ENCODE measurements at regions not wholly inside any gene's neighbourhood (a gene's known extent, or its start where the extent isn't known, plus 50 kb on each side); places are given as distances from the start of the nearest gene placed in this dataset.

DNA sequence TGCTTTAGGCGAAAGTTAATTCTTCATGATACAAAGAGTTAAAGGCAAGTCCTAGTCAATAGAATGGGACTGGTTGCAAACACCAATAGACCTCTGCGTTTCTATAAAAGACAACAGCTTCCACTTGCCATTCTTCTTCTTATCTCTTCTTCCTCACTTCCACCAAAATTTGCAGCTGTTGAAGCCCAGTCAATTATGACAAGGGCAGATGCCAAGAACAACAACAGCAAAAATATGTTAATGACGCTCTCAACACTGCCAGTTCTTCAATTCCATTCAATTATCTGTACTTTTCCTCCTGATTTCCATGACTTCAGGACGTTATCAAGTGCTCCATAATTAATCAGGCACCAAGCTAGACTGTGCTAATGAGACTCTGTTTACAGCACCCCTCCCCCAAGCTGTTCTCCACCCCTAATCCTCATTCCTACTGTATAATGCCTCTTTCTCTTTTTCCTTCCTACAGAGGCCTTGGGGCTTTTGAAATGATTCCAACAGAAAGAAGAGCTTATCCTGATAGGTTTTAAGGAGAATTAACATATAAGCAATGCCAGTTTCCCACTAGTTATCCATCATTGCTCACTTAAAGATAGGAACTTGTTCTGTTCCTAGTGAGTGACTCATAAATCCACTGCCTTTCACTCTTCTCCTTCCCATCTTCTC lies 1160.5 kb downstream of the IGSF11 start:
- Histone ChIP-seq H3K4me3 (replicated peaks in 1 of 3) (no peak overlapping the region), H3K36me3 (no peaks in the 10 kb centered on the region), H3K27me3 (no peaks in the 10 kb centered on the region), H3K4me1 (no peaks in the 10 kb centered on the region), H3K9me3 (no peaks in the 10 kb centered on the region), H3K27ac (no peak overlapping the region)
- TF ChIP-seq POLR2A (IDR thresholded peaks at IDR 0.05), result no peak
- no peak for TF ChIP-seq CTCF (IDR thresholded peaks at IDR 0.05)
- DNase-seq, result no peak
- intact Hi-C loops (cut with DNase I), result no loop called here
- WGBS, 2 donors, result 48 to 50% methylated on average over 4 of the region's 4 CpGs

DNA sequence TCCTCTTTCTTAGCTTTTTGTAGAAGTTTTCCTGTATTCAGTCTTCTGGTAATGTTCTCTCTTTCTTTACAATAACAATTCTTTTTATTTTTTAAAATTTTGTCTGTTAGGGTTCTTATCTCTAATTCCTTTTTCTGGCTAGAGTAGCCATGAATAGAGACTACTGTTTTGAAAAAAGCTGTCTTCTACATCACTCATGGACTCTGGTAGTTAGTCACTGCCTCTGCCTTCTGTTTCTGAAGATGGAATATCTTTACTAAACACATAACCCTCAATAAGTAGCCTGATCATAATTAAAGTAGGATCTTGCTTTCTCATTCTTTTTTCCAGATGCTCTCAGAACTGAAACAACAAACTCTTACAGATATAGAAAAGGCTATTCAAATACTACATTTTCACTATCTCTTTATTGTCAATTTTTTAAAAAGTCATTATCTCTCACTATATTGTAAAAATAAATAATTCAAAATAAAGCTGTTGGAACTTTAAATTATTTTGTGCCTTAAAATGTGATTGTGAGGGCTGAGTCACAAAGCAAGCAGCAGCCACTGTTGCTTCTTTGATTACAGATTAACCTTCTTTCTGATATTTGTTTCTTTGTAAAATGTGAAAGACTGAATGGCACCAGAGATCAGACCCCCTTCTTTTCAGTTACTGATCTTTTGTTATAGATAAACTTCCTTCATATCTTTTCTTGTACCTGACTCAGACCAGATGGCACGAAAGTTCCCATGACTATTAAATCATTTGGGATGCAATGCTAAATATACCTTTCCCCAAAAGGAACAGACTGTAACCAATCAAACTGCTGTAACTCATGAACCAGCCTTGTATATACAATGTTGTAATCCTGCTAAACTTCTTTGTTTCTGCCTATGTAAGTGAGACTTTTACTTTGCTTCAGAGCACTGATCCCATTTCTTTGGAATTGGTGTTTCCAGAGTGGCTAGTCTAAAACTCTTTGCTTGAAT lies 1159.5 kb downstream of the IGSF11 start:
- 76 to 83% methylated on average over 1 of the region's 1 CpG for WGBS, 2 donors
- no peaks in the 10 kb centered on the region for H3K4me1 ChIP-seq
- TF ChIP-seq POLR2A (IDR thresholded peaks at IDR 0.05) (no peak), CTCF (IDR thresholded peaks at IDR 0.05) (no peak)
- intact Hi-C loops (cut with DNase I), result no loop called here
- no peak overlapping the region for H3K4me3 ChIP-seq (replicated peaks in 1 of 3)
- no peaks in the 10 kb centered on the region for H3K9me3 ChIP-seq
- DNase-seq, result no peak
- no peaks in the 10 kb centered on the region for H3K36me3 ChIP-seq
- no peak overlapping the region for H3K27ac ChIP-seq
- H3K27me3 ChIP-seq, result no peaks in the 10 kb centered on the region

GRCh38 chr3:117875887-117876286 lies 1158.8 kb downstream of the IGSF11 start:
- no peaks in the 10 kb centered on the region for H3K27me3 ChIP-seq
- no peaks in the 10 kb centered on the region for H3K36me3 ChIP-seq
- TF ChIP-seq POLR2A (IDR thresholded peaks at IDR 0.05), result no peak
- TF ChIP-seq CTCF (IDR thresholded peaks at IDR 0.05), result no peak
- H3K4me1 ChIP-seq, result no peaks in the 10 kb centered on the region
- no peak overlapping the region for H3K27ac ChIP-seq
- intact Hi-C loops (cut with DNase I), result no loop called here
- H3K9me3 ChIP-seq, result no peaks in the 10 kb centered on the region
- H3K4me3 ChIP-seq (replicated peaks in 1 of 3), result no peak overlapping the region
- 49 to 65% methylated on average over 1 of the region's 1 CpG for WGBS, 2 donors
- DNase-seq, result no peak

DNA sequence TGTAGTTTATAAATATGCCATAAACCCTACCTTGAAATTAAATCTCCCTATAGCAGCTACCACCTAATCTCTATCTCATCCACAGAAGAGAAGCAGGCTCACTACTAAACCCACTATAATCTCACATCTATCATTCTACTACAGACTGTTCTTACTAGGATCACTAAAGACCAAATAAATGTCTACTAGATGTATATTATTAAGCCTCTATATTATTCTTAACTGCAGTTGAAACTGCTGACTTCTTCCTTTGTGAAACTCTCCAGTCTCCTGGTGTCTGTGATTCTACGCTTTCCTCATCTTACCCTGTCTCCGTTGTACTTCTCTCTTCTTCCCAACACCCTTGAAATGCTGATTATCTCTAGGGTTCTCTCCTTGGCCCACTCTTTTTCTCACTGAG lies 1154.0 kb downstream of the IGSF11 start:
- H3K4me3 ChIP-seq (replicated peaks in 1 of 3), result no peak overlapping the region
- TF ChIP-seq CTCF (IDR thresholded peaks at IDR 0.05), result no peak
- TF ChIP-seq POLR2A (IDR thresholded peaks at IDR 0.05), result no peak
- H3K27me3 ChIP-seq, result no peaks in the 10 kb centered on the region
- H3K36me3 ChIP-seq, result no peaks in the 10 kb centered on the region
- no peak for DNase-seq
- no peaks in the 10 kb centered on the region for H3K4me1 ChIP-seq
- WGBS, 2 donors, result 78 to 80% methylated on average over 2 of the region's 2 CpGs
- H3K27ac ChIP-seq, result no peak overlapping the region
- intact Hi-C loops (cut with DNase I), result no loop called here
- H3K9me3 ChIP-seq, result no peaks in the 10 kb centered on the region

DNA sequence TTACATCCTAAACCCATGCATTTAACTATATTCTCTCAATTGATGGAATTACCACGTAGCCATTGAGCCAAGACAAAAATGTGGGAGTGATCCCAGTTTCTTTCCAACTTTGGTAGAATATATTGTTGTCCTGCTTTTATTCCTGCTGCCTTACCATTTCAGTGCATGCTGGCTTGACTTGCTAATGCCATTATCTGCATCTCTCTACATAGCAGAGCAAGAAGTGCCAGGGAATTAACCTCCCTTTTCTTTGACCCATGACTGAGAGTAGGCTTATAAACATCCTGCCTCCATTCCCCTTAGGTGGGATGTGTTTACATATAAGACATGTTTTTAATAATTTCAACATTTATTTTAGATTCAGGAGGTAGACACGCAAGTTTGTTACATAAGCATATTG lies 1153.4 kb downstream of the IGSF11 start:
- DNase-seq, result no peak
- TF ChIP-seq POLR2A (IDR thresholded peaks at IDR 0.05) (no peak), CTCF (IDR thresholded peaks at IDR 0.05) (no peak)

More for the DNA sequence above, 1153.4 kb downstream of the IGSF11 start:
- Histone ChIP-seq H3K27me3 (no peaks in the 10 kb centered on the region), H3K4me3 (replicated peaks in 1 of 3) (no peak overlapping the region), H3K36me3 (no peaks in the 10 kb centered on the region), H3K27ac (no peak overlapping the region), H3K9me3 (no peaks in the 10 kb centered on the region), H3K4me1 (no peaks in the 10 kb centered on the region)
- intact Hi-C loops (cut with DNase I), result no loop called here
- WGBS, 2 donors, result 79 to 85% methylated on average over 2 of the region's 2 CpGs

Data from thyroid gland (tissue), 4 donors.